Left lung (tissue), 4 donors: ENCODE measurements at regions not wholly inside any gene's neighbourhood (a gene's known extent, or its start where the extent isn't known, plus 50 kb on each side); places are given as distances from the start of the nearest gene placed in this dataset.

Source experiments
- ATAC-seq: fragments of 200-7000 bp; cut with Tn5 transposase; one replicate; pipeline ENCODE4 v1.9.1; 2020; ENCODE audit warnings: moderate library complexity
- DNase-seq, 4 donors: peaks; one replicate each; pipeline ENCODE4 v3.0.0-alpha.2; 2013 to 2020
- H3K27ac ChIP-seq, 2 donors: fragments of 200-600 bp; sonication (generic) in 1 of 2; one replicate each; pipeline versions ENCODE4 v1.5.0 to v1.8.0; 2020 to 2021
- H3K27me3 ChIP-seq, 2 donors: fragments of 200-600 bp; sonication (generic) in 1 of 2; one replicate each; pipeline versions ENCODE4 v1.5.0 to v1.8.0; 2020 to 2021
- H3K36me3 ChIP-seq, 2 donors: fragments of 200-600 bp; sonication (generic) in 1 of 2; one replicate each; pipeline versions ENCODE4 v1.5.0 to v1.8.0; 2020 to 2021
- H3K4me1 ChIP-seq, 2 donors: fragments of 200-600 bp; one replicate each; pipeline ENCODE4 v1.8.0; 2021
- H3K4me3 ChIP-seq, 2 donors: fragments of 200-600 bp; sonication (generic) in 1 of 2; one replicate each; pipeline versions ENCODE4 v1.5.0 to v1.8.0; 2020 to 2021; ENCODE audit warnings: mild to moderate bottlenecking in 1 of 2
- H3K9me3 ChIP-seq, 2 donors: fragments of 200-600 bp; sonication (generic) in 1 of 2; one replicate each; pipeline versions ENCODE4 v1.5.0 to v1.8.0; 2020 to 2021
- intact Hi-C, 2 donors: fragments of 100-400 bp; cut with DNase I; formaldehyde crosslinking; loops; one replicate each; pipeline versions ENCODE4 v1.11.2 to v1.14.2; 2022
- TF ChIP-seq, protein P1 (sequence below), 2 donors: fragments of 200-600 bp; sonication (generic) in 1 of 2; IDR thresholded peaks; one replicate each; pipeline versions ENCODE4 v1.5.0 to v1.8.0; 2021; ENCODE audit warnings: antibody characterized with exemption in 2 of 2
- donor health status: DM: no; HTN: yes; CAD: no.
- donor health status: DM: no; HTN: no; CAD: no.

DNA sequence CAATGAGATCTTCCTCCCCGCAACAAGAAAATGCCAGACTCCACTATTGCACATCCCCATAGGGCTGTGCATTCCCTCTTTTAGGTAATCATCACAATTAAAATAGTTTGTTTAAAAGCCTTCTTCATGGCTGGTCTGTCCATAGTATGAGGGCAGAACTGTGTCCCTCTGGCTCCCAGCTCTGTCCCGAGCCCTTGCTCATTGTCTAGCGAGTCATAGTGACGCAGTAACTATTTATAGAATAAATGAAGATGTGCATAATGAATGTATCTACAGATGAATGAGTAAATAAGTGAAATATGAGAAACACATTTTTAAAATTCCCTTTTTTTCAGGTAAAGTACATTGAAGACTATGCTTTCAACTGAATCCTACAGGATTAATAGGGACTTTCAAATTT, 128.4 kb upstream of the TMC3 start:
- Histone ChIP-seq H3K4me1 (no peaks in the 10 kb centered on the region), H3K4me3 (no peak overlapping the region), H3K9me3 (no peaks in the 10 kb centered on the region), H3K27me3 (no peaks in the 10 kb centered on the region), H3K27ac (no peak overlapping the region), H3K36me3 (no peaks in the 10 kb centered on the region)
- no peak for DNase-seq
- intact Hi-C loops = no loop called here
- no peak for ATAC-seq
- TF ChIP-seq, protein P1, sequence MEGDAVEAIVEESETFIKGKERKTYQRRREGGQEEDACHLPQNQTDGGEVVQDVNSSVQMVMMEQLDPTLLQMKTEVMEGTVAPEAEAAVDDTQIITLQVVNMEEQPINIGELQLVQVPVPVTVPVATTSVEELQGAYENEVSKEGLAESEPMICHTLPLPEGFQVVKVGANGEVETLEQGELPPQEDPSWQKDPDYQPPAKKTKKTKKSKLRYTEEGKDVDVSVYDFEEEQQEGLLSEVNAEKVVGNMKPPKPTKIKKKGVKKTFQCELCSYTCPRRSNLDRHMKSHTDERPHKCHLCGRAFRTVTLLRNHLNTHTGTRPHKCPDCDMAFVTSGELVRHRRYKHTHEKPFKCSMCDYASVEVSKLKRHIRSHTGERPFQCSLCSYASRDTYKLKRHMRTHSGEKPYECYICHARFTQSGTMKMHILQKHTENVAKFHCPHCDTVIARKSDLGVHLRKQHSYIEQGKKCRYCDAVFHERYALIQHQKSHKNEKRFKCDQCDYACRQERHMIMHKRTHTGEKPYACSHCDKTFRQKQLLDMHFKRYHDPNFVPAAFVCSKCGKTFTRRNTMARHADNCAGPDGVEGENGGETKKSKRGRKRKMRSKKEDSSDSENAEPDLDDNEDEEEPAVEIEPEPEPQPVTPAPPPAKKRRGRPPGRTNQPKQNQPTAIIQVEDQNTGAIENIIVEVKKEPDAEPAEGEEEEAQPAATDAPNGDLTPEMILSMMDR (IDR thresholded peaks at IDR 0.05) = no peak

DNA sequence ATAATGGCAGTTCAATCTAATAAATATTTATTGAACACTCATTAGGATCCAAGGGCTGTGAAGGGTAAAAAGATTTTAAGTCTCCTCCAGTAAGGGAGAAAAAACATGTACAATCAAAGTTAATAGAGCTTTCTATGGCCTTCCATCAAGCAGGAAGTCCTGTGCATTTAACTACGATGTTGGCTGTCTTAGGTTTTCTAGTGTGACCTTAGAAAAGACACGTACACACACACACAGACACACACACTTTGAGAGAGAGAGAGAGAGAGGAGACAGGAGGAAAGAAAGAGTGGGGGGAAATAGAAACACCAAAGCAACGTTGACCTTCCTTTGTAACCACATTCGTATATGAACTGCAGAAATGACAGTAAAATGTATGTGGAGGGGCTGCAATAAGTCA, 126.1 kb upstream of the TMC3 start:
- DNase-seq = no peak
- intact Hi-C loops = no loop called here
- H3K27me3 ChIP-seq = no peaks in the 10 kb centered on the region
- H3K27ac ChIP-seq = no peak overlapping the region
- no peaks in the 10 kb centered on the region for H3K36me3 ChIP-seq
- no peak for ATAC-seq
- no peaks in the 10 kb centered on the region for H3K9me3 ChIP-seq
- no peak overlapping the region for H3K4me3 ChIP-seq
- TF ChIP-seq, protein P1 (IDR thresholded peaks at IDR 0.05) = no peak
- no peaks in the 10 kb centered on the region for H3K4me1 ChIP-seq

DNA sequence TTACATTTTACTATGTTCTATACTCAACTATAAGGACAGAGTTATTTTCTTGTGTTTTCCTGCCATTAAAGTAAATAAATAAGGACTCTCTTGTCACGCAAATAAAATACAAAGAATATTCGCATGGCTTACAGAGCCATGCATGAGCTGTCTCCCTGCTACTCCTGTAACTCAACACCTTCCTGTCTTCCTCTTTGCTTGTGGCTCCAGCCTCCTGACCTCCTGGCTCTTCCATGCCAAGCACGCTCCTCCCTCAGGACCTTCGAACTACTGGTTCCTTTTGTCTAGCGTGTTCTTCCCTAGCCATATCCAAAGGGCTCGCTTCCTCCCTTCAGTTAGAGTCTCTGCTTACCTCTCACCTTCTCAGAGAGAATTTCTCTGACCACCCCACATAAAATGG, 124.3 kb upstream of the TMC3 start:
- TF ChIP-seq, protein P1 (IDR thresholded peaks at IDR 0.05) = no peak
- no peaks in the 10 kb centered on the region for H3K9me3 ChIP-seq
- no peaks in the 10 kb centered on the region for H3K4me1 ChIP-seq
- intact Hi-C loops = no loop called here
- DNase-seq = no peak
- no peaks in the 10 kb centered on the region for H3K27me3 ChIP-seq
- no peaks in the 10 kb centered on the region for H3K36me3 ChIP-seq
- ATAC-seq = no peak
- no peak overlapping the region for H3K27ac ChIP-seq
- H3K4me3 ChIP-seq = no peak overlapping the region

DNA sequence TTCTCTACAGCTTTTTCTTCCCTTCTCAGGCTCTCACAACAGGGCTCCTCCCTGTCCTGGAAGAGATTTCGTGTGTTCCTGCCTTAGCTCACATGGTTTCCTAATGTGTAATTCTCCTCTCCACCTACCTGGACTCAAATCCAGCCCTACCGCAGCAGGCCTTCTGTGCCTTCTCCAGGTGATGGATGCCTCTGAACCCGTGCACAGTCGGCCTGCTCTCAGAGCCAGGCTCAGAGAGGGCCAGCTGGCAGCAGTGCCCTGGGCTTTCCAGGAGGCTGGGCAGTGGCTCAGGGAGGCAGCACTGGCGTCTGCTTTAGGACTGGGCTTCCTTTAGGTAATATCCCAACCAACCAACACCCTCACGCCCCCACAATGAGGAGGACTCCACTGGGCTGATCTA, 123.2 kb upstream of the TMC3 start:
- ATAC-seq (no peak), DNase-seq (no peak)
- H3K9me3 ChIP-seq = no peaks in the 10 kb centered on the region
- no peaks in the 10 kb centered on the region for H3K27me3 ChIP-seq
- H3K4me1 ChIP-seq = no peaks in the 10 kb centered on the region
- intact Hi-C loops = no loop called here
- TF ChIP-seq, protein P1 (IDR thresholded peaks at IDR 0.05) = no peak
- no peak overlapping the region for H3K4me3 ChIP-seq
- no peaks in the 10 kb centered on the region for H3K36me3 ChIP-seq
- H3K27ac ChIP-seq = no peak overlapping the region

DNA sequence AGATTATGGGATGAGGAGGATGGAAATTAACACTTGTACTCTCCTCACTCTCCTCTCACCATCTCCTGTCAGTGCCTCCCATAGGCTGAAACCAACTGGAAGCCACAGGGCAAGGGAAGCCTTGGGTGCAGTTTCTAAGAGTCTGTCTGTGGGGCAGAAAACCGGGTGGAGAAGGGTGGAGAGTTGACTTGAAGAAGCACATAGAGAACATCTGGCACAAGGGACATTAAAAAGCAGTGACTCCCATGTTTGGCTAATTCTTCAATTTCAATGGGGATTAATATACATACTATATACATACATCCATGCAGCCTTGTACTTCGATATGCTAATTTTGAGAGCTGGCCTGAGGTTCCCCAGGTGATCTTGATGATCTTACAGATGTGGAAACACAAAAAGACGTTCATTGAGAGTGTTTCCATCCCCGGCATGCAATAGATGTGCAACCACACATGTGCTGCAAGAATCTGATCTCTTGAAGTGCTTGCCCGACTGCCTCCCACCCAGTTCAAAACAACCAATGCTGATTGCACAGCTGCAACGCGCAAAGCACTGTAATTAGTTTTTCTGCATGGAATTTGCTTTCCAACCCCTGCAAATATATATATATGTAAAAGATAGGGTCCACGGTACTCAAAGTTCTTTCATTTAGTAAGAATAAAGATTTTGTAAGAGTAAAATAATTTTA, 121.9 kb upstream of the TMC3 start:
- Histone ChIP-seq H3K27me3 (no peaks in the 10 kb centered on the region), H3K4me1 (no peaks in the 10 kb centered on the region), H3K4me3 (no peak overlapping the region), H3K9me3 (no peaks in the 10 kb centered on the region), H3K27ac (no peak overlapping the region), H3K36me3 (no peaks in the 10 kb centered on the region)
- ATAC-seq (no peak), DNase-seq (no peak)
- TF ChIP-seq, protein P1 (IDR thresholded peaks at IDR 0.05) = no peak
- intact Hi-C loops = no loop called here
